ENCODE measurements at regions not wholly inside any gene's neighbourhood (a gene's known extent, or its start where the extent isn't known, plus 50 kb on each side); places are given as distances from the start of the nearest gene placed in this dataset.

GRCh38 chr4:84001876-84002569 lies 466.1 kb downstream of the GPAT3 start:
- no peak for TF ChIP-seq FOXP4 (CRISPR knock-in tag; IDR thresholded peaks at IDR 0.05; ENCODE audit: borderline replicate concordance)
- no peak for TF ChIP-seq JUND (IDR thresholded peaks at IDR 0.05; ENCODE audit: borderline replicate concordance, low read depth, low read length)
- no peak for TF ChIP-seq JUND (tag; IDR thresholded peaks at IDR 0.05; ENCODE audit: borderline replicate concordance, low read depth, low read length)
- no peak for TF ChIP-seq FOXJ2 (tag; IDR thresholded peaks at IDR 0.05)
- TF ChIP-seq RCOR1 (IDR thresholded peaks at IDR 0.05; ENCODE audit: borderline replicate concordance in 1 of 2, low read depth in 2 of 2, low read length in 2 of 2), result no peak
- no peak for TF ChIP-seq POLR2A (conservative IDR thresholded peaks at IDR 0.05)
- TF ChIP-seq PHF20 (IDR thresholded peaks at IDR 0.05; ENCODE audit: partially characterized antibody), result no peak
- no peak for TF ChIP-seq ZEB2 (IDR thresholded peaks at IDR 0.05)
- no peak for TF ChIP-seq RNF219 (CRISPR knock-in tag; IDR thresholded peaks at IDR 0.05)
- TF ChIP-seq ATF3 (IDR thresholded peaks at IDR 0.05), result no peak
- TF ChIP-seq ATF3 (CRISPR knock-in tag; conservative IDR thresholded peaks at IDR 0.05), result no peak
- no peak for TF ChIP-seq ZNF263 (CRISPR knock-in tag; IDR thresholded peaks at IDR 0.05; ENCODE audit: borderline replicate concordance)
- no peak for TF ChIP-seq NCOR1 (IDR thresholded peaks at IDR 0.05)
- no peak for TF ChIP-seq MTA3 (IDR thresholded peaks at IDR 0.05; ENCODE audit: borderline replicate concordance)
- TF ChIP-seq ZNF143 (CRISPR knock-in tag; IDR thresholded peaks at IDR 0.05), result no peak
- TF ChIP-seq FOXK2 (conservative IDR thresholded peaks at IDR 0.05 in 1 of 2, IDR thresholded peaks at IDR 0.05 in 1 of 2; ENCODE audit: low read depth in 2 of 2), result no peak

All from K562 (cell line).